HG02610 (cell line): ENCODE measurements at regions not wholly inside any gene's neighbourhood (a gene's known extent, or its start where the extent isn't known, plus 50 kb on each side); places are given as distances from the start of the nearest gene placed in this dataset.

Source experiments
- ATAC-seq: cut with Tn5 transposase; IDR thresholded peaks from one replicate; pipeline ENCODE4 v1.9.1; 2021; ENCODE audit warnings: mild to moderate bottlenecking, moderate library complexity; ENCODE audit not compliant: unreplicated experiment

DNA sequence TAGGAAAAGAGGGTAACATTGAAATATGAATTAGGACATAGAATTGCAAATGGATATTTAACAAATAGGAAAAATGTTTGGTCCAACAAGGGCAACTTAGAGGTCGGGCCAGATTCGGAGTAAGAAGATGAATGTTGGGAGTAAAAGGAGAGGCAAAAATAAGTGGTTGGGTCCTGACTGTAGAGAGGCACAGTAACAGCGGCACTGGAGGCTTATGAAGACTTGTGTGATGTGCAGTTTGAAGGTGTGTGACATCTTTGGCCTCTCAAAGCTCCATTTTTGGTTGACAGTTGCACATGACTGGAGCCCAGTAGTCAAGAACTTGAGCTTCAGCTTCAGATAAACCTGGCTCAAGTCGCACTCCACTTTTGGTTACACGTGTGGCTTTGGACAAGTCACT is 109.9 kb upstream of the PAXBP1 start:
- no peak for ATAC-seq

GRCh38 chr21:32884062-32884461 is 112.5 kb upstream of the PAXBP1 start:
- ATAC-seq: no peak

DNA sequence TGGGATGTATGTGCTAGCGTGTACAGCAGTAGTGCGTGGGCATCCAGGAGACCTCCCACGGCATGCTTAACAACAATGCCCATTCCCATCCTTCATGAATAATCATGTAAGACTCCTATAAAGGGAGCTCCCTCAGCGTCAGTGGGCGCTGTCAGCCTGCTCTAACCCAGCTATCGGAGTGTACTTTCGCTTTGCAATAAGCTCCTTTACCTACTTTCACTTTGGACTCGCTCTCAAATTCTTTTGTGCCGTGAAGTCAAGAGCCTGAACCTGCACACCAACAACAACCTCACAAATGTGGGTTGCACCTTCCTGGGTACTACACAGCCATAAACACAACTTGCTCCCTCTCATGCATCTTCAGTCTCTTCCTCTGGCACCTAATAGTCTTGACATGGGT is 114.8 kb upstream of the PAXBP1 start:
- no peak for ATAC-seq

GRCh38 chr21:32887026-32887425 is 115.5 kb upstream of the PAXBP1 start:
- ATAC-seq: no peak

DNA sequence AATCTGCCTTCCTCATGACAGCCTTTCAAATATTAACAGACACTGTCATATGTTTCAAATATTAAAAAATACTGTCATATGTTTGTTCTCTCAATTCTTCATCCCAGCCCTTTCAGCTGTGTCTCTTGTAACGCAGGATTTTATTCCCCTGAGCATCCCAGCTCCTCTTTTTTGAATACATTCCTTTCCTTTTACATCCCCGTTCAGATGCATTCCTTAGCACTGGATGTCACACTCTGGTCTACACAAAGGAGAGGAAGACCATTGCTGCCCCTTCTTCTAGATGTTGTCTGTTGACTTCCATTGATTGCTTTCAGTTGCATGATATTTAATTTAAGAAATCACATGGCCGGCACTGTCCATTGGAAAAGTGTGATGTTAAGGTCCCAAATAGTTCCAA is 117.4 kb upstream of the PAXBP1 start:
- no peak for ATAC-seq

DNA sequence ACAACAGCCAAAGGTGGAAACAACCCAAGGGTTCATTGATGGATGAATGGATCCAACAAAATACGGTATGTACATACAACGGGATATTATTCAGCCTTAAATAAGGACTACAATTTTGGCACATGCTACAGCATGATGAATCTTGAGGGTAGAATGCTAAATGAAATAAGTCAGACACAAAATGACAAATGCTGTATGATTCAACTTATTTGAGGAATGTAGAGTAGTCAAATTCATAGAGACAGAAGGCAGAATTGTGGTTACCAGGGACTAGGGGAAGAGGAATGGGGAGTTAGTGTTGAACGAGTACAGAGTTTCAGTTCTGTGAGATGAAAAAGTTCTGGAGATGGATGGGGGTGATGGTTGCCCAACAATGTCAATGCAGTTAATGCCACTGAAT is 118.0 kb upstream of the PAXBP1 start:
- no peak for ATAC-seq

DNA sequence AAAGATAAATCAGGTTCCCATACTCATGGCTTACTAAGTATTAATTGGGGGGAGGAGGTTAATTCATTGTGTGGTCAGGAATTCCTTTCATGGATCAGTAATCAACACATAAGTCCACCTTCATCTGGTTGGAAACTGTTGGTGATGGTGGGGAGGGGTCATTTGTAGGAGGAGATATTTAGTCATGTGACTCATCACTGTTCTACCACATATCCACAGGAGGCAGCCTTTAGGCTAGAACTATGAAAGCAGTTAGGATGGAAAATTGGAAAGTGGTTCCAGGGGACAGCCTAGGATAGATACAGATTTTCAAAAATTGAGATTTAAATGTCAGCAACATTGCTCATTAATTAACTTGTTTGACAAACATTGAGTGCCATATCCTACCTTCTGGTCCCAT is 122.8 kb upstream of the PAXBP1 start:
- no peak for ATAC-seq

DNA sequence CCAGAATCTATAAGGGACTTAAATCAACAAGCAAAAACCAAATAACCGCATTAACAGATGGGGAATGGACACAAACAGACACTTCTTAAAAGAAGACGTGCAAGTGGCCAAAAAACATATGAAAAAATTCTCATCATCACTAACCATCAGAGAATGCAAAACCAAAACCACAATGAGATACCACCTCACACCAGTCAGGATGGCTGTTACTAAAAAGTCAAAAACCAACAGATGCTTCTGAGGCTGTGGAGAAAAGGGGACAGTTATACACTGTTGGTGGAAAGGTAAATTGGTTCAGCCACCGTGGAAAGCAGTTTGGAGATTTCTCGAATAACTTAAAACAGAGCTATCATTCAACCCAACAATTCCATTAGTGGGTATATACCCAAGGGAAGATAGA is 124.9 kb upstream of the OLIG2 start:
- ATAC-seq: no peak

GRCh38 chr21:32907521-32907920 is 118.2 kb upstream of the OLIG2 start:
- no peak for ATAC-seq

GRCh38 chr21:32908534-32908933 is 117.2 kb upstream of the OLIG2 start:
- ATAC-seq: no peak

GRCh38 chr21:32909393-32909792 is 116.3 kb upstream of the OLIG2 start:
- no peak for ATAC-seq

DNA sequence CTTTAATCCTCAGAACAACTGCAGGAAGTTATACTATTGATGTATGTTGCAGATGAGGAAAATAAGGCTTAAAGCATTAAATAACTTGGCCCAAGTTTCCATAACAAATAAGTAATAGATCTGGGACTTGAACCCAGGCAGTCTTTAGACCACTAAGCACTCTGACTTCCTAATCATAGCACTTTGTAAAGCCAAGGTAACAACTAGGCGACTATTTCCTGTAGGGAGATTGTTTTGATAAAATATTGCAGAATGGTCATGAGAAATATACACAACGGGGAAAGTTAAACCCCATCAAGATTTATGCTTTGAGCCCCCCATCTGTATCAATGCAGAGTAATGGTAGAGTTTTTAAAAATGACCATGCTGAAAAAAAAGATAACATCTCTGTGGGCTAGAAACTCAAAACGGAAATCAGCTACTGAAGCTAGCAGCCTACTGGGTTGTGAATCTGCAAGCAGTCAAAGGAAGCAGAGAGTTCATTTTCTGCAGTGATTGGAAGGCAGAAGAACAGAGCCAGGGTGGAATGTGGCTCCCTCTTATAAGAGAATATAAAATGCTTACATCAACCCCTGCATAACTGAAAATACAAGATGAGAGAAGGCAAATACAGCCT is 111.2 kb upstream of the OLIG2 start:
- ATAC-seq: no peak

- no peak for ATAC-seq
Observed at GRCh38 chr21:32915099-32915498, 110.6 kb upstream of the OLIG2 start.

DNA sequence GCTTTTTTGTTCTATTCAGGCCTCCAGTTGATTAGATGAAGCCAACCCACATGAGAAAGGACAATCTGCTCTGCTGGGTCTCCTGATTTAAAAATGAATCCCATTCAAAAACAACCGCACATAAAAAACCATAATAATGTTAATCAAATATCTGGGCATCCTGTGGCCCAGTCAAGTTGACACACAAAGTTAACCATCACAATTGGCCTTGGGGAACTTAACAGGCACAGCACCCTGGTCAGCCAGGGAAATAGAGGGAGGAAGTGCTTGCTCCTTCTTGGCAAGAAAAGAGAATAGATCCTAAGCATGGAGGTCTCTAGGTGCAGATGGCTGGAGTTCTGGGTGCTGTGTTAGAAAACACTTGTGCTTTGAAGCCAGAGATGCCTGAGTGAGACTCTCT is 109.6 kb upstream of the OLIG2 start:
- ATAC-seq: no peak

DNA sequence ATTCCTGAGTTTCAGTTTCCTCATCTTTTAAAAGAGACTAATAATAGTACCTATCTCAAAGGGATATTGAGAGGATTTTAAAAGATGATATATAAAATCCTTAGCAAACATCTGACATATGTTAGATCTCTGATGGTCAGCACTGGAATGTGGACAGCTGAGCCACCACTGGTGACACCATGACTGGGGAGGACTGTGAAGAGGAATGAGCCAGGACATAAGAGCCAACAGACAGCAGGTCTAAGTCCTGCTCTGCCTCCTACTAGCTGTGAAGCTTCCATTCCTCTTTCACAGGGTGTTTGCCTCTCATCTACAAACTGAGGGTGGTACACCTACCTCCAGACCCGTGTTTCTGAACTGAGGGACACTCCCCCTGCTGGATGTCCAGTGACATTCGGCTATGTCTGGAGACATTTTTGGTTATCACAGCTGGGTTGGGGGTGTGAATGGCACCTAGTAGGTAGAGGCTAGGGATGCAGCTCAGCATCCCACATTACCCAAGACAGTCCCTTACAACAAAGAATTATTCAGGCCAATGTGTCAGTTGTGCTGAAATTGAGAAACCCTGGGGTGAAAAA is 109.1 kb upstream of the OLIG2 start:
- no peak for ATAC-seq

DNA sequence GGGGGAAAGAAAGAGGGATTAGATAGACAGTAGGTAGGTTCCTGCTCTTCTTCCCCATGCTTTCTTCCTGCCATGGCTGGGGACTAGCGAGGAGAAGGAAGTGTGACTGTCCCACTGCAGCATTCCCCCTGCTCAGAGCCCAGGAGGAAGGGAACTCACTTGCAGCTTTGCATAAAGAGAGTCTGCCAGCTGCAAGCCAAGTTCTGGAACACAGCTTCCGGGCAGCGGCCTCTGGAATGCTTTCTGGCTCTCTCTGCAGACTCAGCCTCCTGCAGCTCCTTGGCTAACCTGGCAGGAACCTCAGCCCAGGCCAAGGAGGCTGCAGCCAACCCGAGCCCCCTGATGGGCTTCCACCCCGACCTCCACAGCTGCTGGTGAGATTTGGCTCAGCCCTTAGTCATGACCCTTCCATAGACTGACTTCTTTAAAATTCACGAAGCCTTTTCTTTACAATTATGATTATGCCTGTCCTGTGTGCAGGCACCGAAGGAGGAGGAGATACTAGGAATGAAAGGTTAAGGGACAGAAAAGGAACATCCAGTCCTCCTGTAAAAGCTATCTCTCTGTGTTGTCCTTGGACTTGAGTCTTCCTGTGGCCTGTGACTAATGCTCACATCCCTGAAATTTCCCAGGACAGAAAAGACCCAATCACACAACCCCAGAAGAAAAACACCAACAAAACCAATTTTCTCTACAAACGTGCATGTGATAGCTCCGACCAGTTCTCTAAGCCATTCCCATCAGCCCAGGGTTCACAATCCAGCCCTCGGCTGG is 108.2 kb upstream of the OLIG2 start:
- no peak for ATAC-seq

GRCh38 chr21:32918478-32919120 is 107.1 kb upstream of the OLIG2 start:
- ATAC-seq: no peak

DNA sequence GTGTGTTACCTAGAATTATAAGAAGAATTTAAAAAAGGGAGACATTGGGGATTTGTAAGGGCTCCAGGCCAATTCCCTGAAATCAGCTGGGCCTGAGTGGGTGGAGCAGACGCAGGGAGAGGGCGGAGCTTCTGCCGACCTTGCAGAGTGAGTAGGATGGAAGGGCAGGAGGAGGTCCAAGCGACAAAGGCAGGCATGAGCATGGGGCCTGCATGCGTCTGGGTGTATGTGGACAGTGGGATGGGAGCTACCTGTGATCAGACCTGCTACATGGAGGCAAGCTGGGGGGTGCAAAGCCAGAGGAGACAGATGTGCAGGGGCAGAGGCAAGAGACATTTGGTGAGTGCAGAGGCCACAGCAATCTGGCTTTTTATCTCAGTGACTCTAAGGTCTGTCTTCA is 105.3 kb upstream of the OLIG2 start:
- no peak for ATAC-seq

DNA sequence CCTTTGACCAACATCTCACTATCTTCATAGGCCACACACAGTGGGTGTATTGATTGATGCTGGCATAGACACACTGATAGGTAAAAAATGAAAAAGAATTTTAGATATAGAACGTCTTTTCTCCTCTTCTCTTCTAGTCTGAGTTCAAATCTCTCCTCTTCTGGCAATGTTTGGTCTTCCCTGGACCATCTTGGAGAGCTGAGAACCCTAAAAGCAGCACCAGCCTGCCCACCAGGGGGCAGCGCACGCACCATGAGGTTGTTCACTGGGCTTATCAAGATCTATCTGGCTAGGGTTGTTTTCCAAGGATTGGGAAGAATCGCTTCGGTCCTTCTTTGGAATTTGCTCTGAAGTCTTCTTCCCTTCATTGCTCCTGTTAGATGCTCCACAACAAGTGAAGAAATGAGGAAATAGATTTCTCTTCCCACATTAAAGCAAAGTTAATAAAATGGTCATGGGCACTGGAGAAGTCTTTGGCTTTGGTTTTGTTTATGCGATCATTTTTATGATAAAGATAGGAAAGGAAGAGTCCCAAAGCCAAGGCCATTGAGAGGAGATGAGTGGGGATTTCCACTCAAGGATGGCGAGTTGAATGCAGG is 104.0 kb upstream of the OLIG2 start:
- ATAC-seq: no peak

- no peak for ATAC-seq
Observed at GRCh38 chr21:32925098-32925497, 100.6 kb upstream of the OLIG2 start.

DNA sequence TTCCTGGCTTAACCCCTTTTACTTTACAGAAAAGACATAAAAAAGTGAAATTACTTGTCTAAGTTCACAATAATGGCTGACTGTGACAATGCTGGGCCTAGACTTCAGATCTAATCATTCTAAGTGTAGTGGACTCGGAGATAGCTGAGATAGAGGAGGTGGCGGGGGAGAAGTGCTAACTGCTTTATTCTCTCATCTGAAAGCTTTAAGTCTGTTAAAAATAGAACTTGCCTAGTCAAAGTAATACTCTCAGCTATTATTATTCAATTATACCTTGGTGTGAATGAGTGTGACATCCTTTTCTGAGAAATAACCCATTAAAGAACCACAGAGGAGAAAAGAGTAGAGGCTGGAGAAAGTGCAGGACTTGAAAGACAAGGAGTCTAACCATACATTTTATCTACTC is 96.1 kb upstream of the OLIG2 start:
- peak; percentile 67 for ATAC-seq

GRCh38 chr21:32930673-32931072 is 95.1 kb upstream of the OLIG2 start:
- ATAC-seq: no peak
